ENCODE measurements at regions not wholly inside any gene's neighbourhood (a gene's known extent, or its start where the extent isn't known, plus 50 kb on each side); places are given as distances from the start of the nearest gene placed in this dataset.

- peaks cover 0 to 4% (median 2%) of the 10 kb centered on the region in 7 donors for H3K9me3 Mint-ChIP-seq
- H3K36me3 Mint-ChIP-seq: no peaks in the 10 kb centered on the region
- H3K4me3 Mint-ChIP-seq: no peak overlapping the region
- H3K27me3 Mint-ChIP-seq: no peaks in the 10 kb centered on the region
- no peak overlapping the region for H3K27ac Mint-ChIP-seq
- H3K4me1 Mint-ChIP-seq: no peaks in the 10 kb centered on the region
- DNase-seq (no peak), ATAC-seq (ENCODE audit: low read depth in 2 of 2) (no peak)
These were observed 722.5 kb downstream of the FAT4 start for GRCh38 chr4:126037231-126037630.

GRCh38 chr4:126038502-126039144 lies 723.9 kb downstream of the FAT4 start:
- H3K36me3 Mint-ChIP-seq: no peaks in the 10 kb centered on the region
- H3K27ac Mint-ChIP-seq: no peak overlapping the region
- no peaks in the 10 kb centered on the region for H3K4me1 Mint-ChIP-seq
- no peaks in the 10 kb centered on the region for H3K27me3 Mint-ChIP-seq
- no peak overlapping the region for H3K4me3 Mint-ChIP-seq
- ATAC-seq (ENCODE audit: low read depth in 2 of 2): no peak
- H3K9me3 Mint-ChIP-seq: peaks cover 0 to 5% (median 0%) of the 10 kb centered on the region in 7 donors
- DNase-seq: no peak

GRCh38 chr4:126046081-126046614 lies 731.4 kb downstream of the FAT4 start:
- Mint-ChIP-seq H3K4me1 (no peaks in the 10 kb centered on the region), H3K9me3 (peaks cover 0 to 10% (median 3%) of the 10 kb centered on the region in 7 donors), H3K27me3 (no peaks in the 10 kb centered on the region), H3K4me3 (no peak overlapping the region), H3K27ac (no peak overlapping the region), H3K36me3 (no peaks in the 10 kb centered on the region)
- no peak for ATAC-seq (ENCODE audit: low read depth in 2 of 2)
- no peak for DNase-seq

- DNase-seq (no peak), ATAC-seq (ENCODE audit: low read depth in 2 of 2) (no peak)
- peaks cover 0 to 10% (median 3%) of the 10 kb centered on the region in 7 donors for H3K9me3 Mint-ChIP-seq
- H3K27ac Mint-ChIP-seq: no peak overlapping the region
- H3K4me3 Mint-ChIP-seq: no peak overlapping the region
- no peaks in the 10 kb centered on the region for H3K27me3 Mint-ChIP-seq
- H3K4me1 Mint-ChIP-seq: no peaks in the 10 kb centered on the region
- H3K36me3 Mint-ChIP-seq: no peaks in the 10 kb centered on the region
These were observed 732.4 kb downstream of the FAT4 start for GRCh38 chr4:126047114-126047513.

- no peaks in the 10 kb centered on the region for H3K36me3 Mint-ChIP-seq
- no peak overlapping the region for H3K27ac Mint-ChIP-seq
- ATAC-seq (ENCODE audit: low read depth in 2 of 2) (no peak), DNase-seq (no peak)
- H3K27me3 Mint-ChIP-seq: no peaks in the 10 kb centered on the region
- H3K9me3 Mint-ChIP-seq: peaks cover 0 to 6% (median 4%) of the 10 kb centered on the region in 7 donors
- no peaks in the 10 kb centered on the region for H3K4me1 Mint-ChIP-seq
- H3K4me3 Mint-ChIP-seq: no peak overlapping the region
These were observed 737.1 kb downstream of the FAT4 start for GRCh38 chr4:126051689-126052424.

- Mint-ChIP-seq H3K4me3 (no peak overlapping the region), H3K36me3 (no peaks in the 10 kb centered on the region), H3K27me3 (no peaks in the 10 kb centered on the region), H3K9me3 (peaks cover 0 to 4% (median 2%) of the 10 kb centered on the region in 7 donors), H3K27ac (no peak overlapping the region), H3K4me1 (no peaks in the 10 kb centered on the region)
- DNase-seq: no peak
- no peak for ATAC-seq (ENCODE audit: low read depth in 2 of 2)
These were observed 741.4 kb downstream of the FAT4 start for GRCh38 chr4:126056116-126056650.

- no peaks in the 10 kb centered on the region for H3K36me3 Mint-ChIP-seq
- no peak overlapping the region for H3K27ac Mint-ChIP-seq
- H3K27me3 Mint-ChIP-seq: no peaks in the 10 kb centered on the region
- DNase-seq (no peak), ATAC-seq (ENCODE audit: low read depth in 2 of 2) (no peak)
- H3K4me3 Mint-ChIP-seq: no peak overlapping the region
- H3K9me3 Mint-ChIP-seq: peaks cover 0 to 5% (median 3%) of the 10 kb centered on the region in 7 donors
- no peaks in the 10 kb centered on the region for H3K4me1 Mint-ChIP-seq
These were observed 742.6 kb downstream of the FAT4 start for GRCh38 chr4:126057371-126057770.

- Mint-ChIP-seq H3K4me1 (no peaks in the 10 kb centered on the region), H3K27me3 (no peaks in the 10 kb centered on the region), H3K9me3 (peaks cover 0 to 5% (median 3%) of the 10 kb centered on the region in 7 donors), H3K4me3 (no peak overlapping the region), H3K27ac (no peak overlapping the region), H3K36me3 (no peaks in the 10 kb centered on the region)
- DNase-seq (no peak), ATAC-seq (ENCODE audit: low read depth in 2 of 2) (no peak)
These were observed 743.8 kb downstream of the FAT4 start for GRCh38 chr4:126058596-126058995.

GRCh38 chr4:126061655-126062054 lies 746.9 kb downstream of the FAT4 start:
- Mint-ChIP-seq H3K27ac (no peak overlapping the region), H3K27me3 (no peaks in the 10 kb centered on the region), H3K4me1 (no peaks in the 10 kb centered on the region), H3K4me3 (no peak overlapping the region), H3K9me3 (peaks cover 0 to 5% (median 1%) of the 10 kb centered on the region in 7 donors), H3K36me3 (no peaks in the 10 kb centered on the region)
- no peak for DNase-seq
- ATAC-seq (ENCODE audit: low read depth in 2 of 2): no peak

- H3K27me3 Mint-ChIP-seq: no peaks in the 10 kb centered on the region
- H3K4me1 Mint-ChIP-seq: no peaks in the 10 kb centered on the region
- H3K36me3 Mint-ChIP-seq: no peaks in the 10 kb centered on the region
- H3K4me3 Mint-ChIP-seq: no peak overlapping the region
- DNase-seq: no peak
- ATAC-seq (ENCODE audit: low read depth in 2 of 2): no peak
- no peak overlapping the region for H3K27ac Mint-ChIP-seq
- H3K9me3 Mint-ChIP-seq: peaks cover 0 to 5% (median 2%) of the 10 kb centered on the region in 7 donors
These were observed 750.3 kb downstream of the FAT4 start for GRCh38 chr4:126065016-126065415.

GRCh38 chr4:126071346-126072333 lies 756.9 kb downstream of the FAT4 start:
- DNase-seq (no peak), ATAC-seq (ENCODE audit: low read depth in 2 of 2) (no peak)
- Mint-ChIP-seq H3K9me3 (peaks cover 0 to 4% (median 0%) of the 10 kb centered on the region in 7 donors), H3K27me3 (no peaks in the 10 kb centered on the region), H3K27ac (no peak overlapping the region), H3K4me3 (no peak overlapping the region), H3K36me3 (no peaks in the 10 kb centered on the region), H3K4me1 (no peaks in the 10 kb centered on the region)

- H3K27ac Mint-ChIP-seq: no peak overlapping the region
- DNase-seq: no peak
- H3K36me3 Mint-ChIP-seq: no peaks in the 10 kb centered on the region
- H3K4me1 Mint-ChIP-seq: no peaks in the 10 kb centered on the region
- ATAC-seq (ENCODE audit: low read depth in 2 of 2): no peak
- no peaks in the 10 kb centered on the region for H3K27me3 Mint-ChIP-seq
- H3K9me3 Mint-ChIP-seq: peaks cover 0 to 15% (median 3%) of the 10 kb centered on the region in 7 donors
- H3K4me3 Mint-ChIP-seq: no peak overlapping the region
These were observed 766.6 kb downstream of the FAT4 start for GRCh38 chr4:126081336-126081735.

- no peak for DNase-seq
- ATAC-seq (ENCODE audit: low read depth in 2 of 2): no peak
- no peaks in the 10 kb centered on the region for H3K27me3 Mint-ChIP-seq
- peaks cover 0 to 20% (median 4%) of the 10 kb centered on the region in 7 donors for H3K9me3 Mint-ChIP-seq
- H3K36me3 Mint-ChIP-seq: no peaks in the 10 kb centered on the region
- no peak overlapping the region for H3K4me3 Mint-ChIP-seq
- H3K4me1 Mint-ChIP-seq: no peaks in the 10 kb centered on the region
- no peak overlapping the region for H3K27ac Mint-ChIP-seq
These were observed 771.3 kb downstream of the FAT4 start for GRCh38 chr4:126086041-126086440.
